B cell (primary cell): ENCODE measurements at regions not wholly inside any gene's neighbourhood (a gene's known extent, or its start where the extent isn't known, plus 50 kb on each side); places are given as distances from the start of the nearest gene placed in this dataset.

Experiments used
- CTCF ChIP-seq: fragments of 200-600 bp; IDR thresholded peaks from one replicate; pipeline ENCODE4 v1.8.0; 2022; ENCODE audit warnings: antibody characterized with exemption, mild to moderate bottlenecking
- EZH2 ChIP-seq: IDR thresholded peaks from 2 replicates; pipeline ENCODE4 v1.6.1; 2012; ENCODE audit warnings: borderline replicate concordance, low read depth, mild to moderate bottlenecking, moderate library complexity, low read length; ENCODE audit not compliant: insufficient read depth, poor library complexity, severe bottlenecking

- TF ChIP-seq CTCF = no peak
- TF ChIP-seq EZH2 = no peak
Observed at GRCh38 chr4:18611026-18611425, 589.5 kb upstream of the LCORL start.
